ENCODE measurements at regions not wholly inside any gene's neighbourhood (a gene's known extent, or its start where the extent isn't known, plus 50 kb on each side); places are given as distances from the start of the nearest gene placed in this dataset.

GRCh38 chr10:78507510-78508160 lies 474.0 kb downstream of the RPS24 start:
- TF ChIP-seq EZH2 (IDR thresholded peaks at IDR 0.05; ENCODE audit: borderline replicate concordance, low read length) (no peak), CTCF (conservative IDR thresholded peaks at IDR 0.05 in 1 of 2, IDR thresholded peaks at IDR 0.05 in 1 of 2; ENCODE audit: extremely low read depth in 1 of 2, insufficient read depth in 1 of 2, low read depth in 1 of 2, low read length in 2 of 2) (no peak)

Measured in mammary epithelial cell (primary cell).